Endothelial cell of umbilical vein (primary cell): ENCODE measurements at regions not wholly inside any gene's neighbourhood (a gene's known extent, or its start where the extent isn't known, plus 50 kb on each side); places are given as distances from the start of the nearest gene placed in this dataset.
A peak's percentile ranks its signal among the peaks of the same experiment; 100 is the strongest.

Experiments used
- BruUV-seq: library from RNA; stranded (reverse); fragments of 400-500 nt; replicated peaks from 2 replicates; lab custom pipeline; 2021; lab: Mats Ljungman, UMichigan
- CTCF ChIA-PET: fragments of 300-600, 350-600 bp; sonication (Branson Sonifier 250); formaldehyde crosslinking; loops from one replicate; lab custom pipeline; 2021; ENCODE audit warnings: antibody characterized with exemption, inconsistent platforms; lab: Charles Lee
- POLR2A ChIA-PET: fragments of 300-600, 350-600 bp; sonication (Branson Sonifier 250); formaldehyde crosslinking; loops from one replicate; lab custom pipeline; 2021; ENCODE audit warnings: antibody characterized with exemption, inconsistent platforms; lab: Charles Lee
- DNase-seq: peaks from one replicate; pipeline ENCODE4 v3.0.0-alpha.2; 2011; ENCODE audit warnings: low read depth, low spot score
- FAIRE-seq: peaks from 2 replicates; lab custom pipeline; 2011; peaks lifted over from hg19 to GRCh38; lab: Jason Lieb, UNC
- H2AFZ ChIP-seq: 2 replicates; pipeline ENCODE4 v1.6.0; 2012; ENCODE audit warnings: low read depth, low read length, control low read depth, inconsistent platforms
- H3K27ac ChIP-seq: 2 replicates; pipeline ENCODE4 v1.5.1; 2011; ENCODE audit warnings: low read depth, mild to moderate bottlenecking, control low read depth, low read length, moderate library complexity; ENCODE audit not compliant: insufficient read depth
- H3K27me3 ChIP-seq, 2 experiments: 2 replicates each; pipeline versions ENCODE4 v1.6.0 to v1.6.1; 2011; ENCODE audit warnings: low read length in 2 of 2, mixed read lengths in 1 of 2; ENCODE audit not compliant: control insufficient read depth in 2 of 2, insufficient read depth in 2 of 2
- H3K36me3 ChIP-seq, 2 experiments: 2 replicates in 1 of 2; 3 replicates in 1 of 2; pipeline ENCODE4 v1.5.1; 2011; ENCODE audit warnings: low read length in 2 of 2, mild to moderate bottlenecking in 1 of 2, moderate library complexity in 1 of 2; ENCODE audit not compliant: control insufficient read depth in 2 of 2, insufficient read depth in 2 of 2; ENCODE audit errors: extremely low read depth in 1 of 2
- H3K4me1 ChIP-seq: 3 replicates; pipeline ENCODE4 v1.5.1; 2011; ENCODE audit warnings: mild to moderate bottlenecking, low read length; ENCODE audit not compliant: control insufficient read depth, insufficient read depth; ENCODE audit errors: extremely low read depth
- H3K4me2 ChIP-seq: 2 replicates; pipeline ENCODE4 v1.6.1; 2011; ENCODE audit warnings: low read length, control low read depth, mixed read lengths; ENCODE audit not compliant: insufficient read depth
- H3K4me3 ChIP-seq, 3 experiments: fragments of 200-600 bp in 1 of 3; sonication (generic), shearing (Covaris generic) in 1 of 3; replicated peaks in 1 of 3; 2 replicates each; pipeline ENCODE4 v1.5.1; 2011 to 2016; ENCODE audit warnings: control low read depth in 3 of 3, low read length in 3 of 3, mild to moderate bottlenecking in 2 of 3, inconsistent platforms in 1 of 3, low read depth in 1 of 3, moderate library complexity in 1 of 3; ENCODE audit not compliant: insufficient read depth in 1 of 3
- H3K79me2 ChIP-seq: 2 replicates; pipeline ENCODE4 v1.6.0; 2012; ENCODE audit warnings: low read length, inconsistent platforms; ENCODE audit not compliant: control insufficient read depth, insufficient read depth
- H3K9ac ChIP-seq: replicated peaks from 2 replicates; pipeline ENCODE3; 2011; ENCODE audit warnings: low read length, control low read depth; ENCODE audit not compliant: insufficient read depth; ENCODE audit errors: extremely low read depth
- H3K9me1 ChIP-seq: replicated peaks from 3 replicates; pipeline ENCODE4 v1.6.0; 2011; ENCODE audit warnings: mild to moderate bottlenecking, low read length; ENCODE audit not compliant: control insufficient read depth, insufficient read depth; ENCODE audit errors: extremely low read depth
- H3K9me3 ChIP-seq: replicated peaks from 2 replicates; pipeline ENCODE4 v1.5.1; 2012; ENCODE audit warnings: low read length, inconsistent platforms; ENCODE audit not compliant: control insufficient read depth, insufficient read depth
- H4K20me1 ChIP-seq: replicated peaks from 2 replicates; pipeline ENCODE3; 2011; ENCODE audit warnings: mild to moderate bottlenecking, low read length; ENCODE audit not compliant: control insufficient read depth, insufficient read depth; ENCODE audit errors: extremely low read depth
- EZH2 ChIP-seq: IDR thresholded peaks from 2 replicates; pipeline ENCODE4 v1.6.1; 2012; ENCODE audit warnings: borderline replicate concordance, low read depth, mild to moderate bottlenecking, moderate library complexity, low read length, inconsistent platforms; ENCODE audit not compliant: severe bottlenecking
- FOS ChIP-seq: IDR thresholded peaks from 2 replicates; pipeline ENCODE4 v1.6.1; 2011; ENCODE audit warnings: mild to moderate bottlenecking, low read length, moderate library complexity, borderline replicate concordance; ENCODE audit not compliant: insufficient read depth
- JUN ChIP-seq: IDR thresholded peaks from 2 replicates; pipeline ENCODE4 v1.6.1; 2011; ENCODE audit warnings: borderline replicate concordance, low read depth; ENCODE audit not compliant: insufficient read length, insufficient read depth
- dilution Hi-C: fragments of 300-500 bp; cut with MboI; formaldehyde crosslinking; loops from one replicate; pipeline ENCODE4 v1.15.0; 2019; ENCODE audit warnings: low sequenced_read_pairs; ENCODE audit not compliant: extremely low pct_ligation_motif_present
- intact Hi-C: fragments of 100-400 bp; cut with micrococcal nuclease; formaldehyde crosslinking; loops from one replicate; pipeline ENCODE4 v1.10.0; 2022

DNA sequence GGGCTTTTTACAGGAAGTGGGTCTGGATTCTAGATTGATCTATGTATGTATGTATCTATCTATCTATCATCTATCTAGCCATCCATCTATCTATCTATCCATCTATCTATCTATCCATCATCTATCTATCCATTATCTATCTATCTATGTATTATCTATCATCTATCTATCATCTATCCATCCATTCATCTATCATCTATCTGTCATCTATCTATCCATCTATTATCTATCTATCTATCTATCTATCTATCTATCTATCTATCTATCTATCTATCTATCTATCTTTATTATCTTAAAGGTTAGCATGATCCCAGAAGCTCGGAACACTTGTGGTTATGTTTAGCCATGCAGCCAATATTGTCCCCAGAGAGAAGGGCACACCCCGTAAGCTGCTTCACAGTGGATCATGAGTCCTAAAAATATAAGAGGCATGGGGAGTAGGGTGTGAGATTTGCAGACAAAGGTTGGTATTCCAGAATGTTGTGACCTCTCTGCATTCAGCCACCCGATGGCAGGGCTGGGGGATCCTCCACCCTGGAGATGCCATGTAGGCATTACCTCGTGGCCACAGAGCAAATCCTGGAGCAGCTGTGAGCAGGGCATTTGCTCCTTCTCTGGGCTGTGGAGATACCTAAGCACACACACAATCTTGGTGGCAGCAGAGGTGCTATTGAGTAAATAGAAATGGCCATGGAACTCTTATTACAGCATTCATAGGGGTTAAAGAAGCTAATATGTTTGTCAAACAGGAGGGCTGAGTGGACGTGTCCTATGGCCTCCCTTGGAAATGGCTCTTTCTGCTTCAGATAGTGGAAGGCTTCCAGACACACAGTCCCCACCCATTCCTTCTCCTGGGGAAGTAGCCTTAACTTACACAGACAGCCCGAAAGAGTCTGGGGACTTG, 310.0 kb upstream of the TSHZ3 start:
- ChIA-PET POLR2A (no interaction called here), CTCF (no interaction called here)
- Histone ChIP-seq H3K4me3 (no peak overlapping the region), H3K9me3 (peaks cover 3% of the 10 kb centered on the region), H3K4me2 (no peak overlapping the region), H3K36me3 (no peaks in the 10 kb centered on the region), H2AFZ (no peak overlapping the region), H3K9me1 (no peaks in the 10 kb centered on the region), H3K27me3 (no peaks in the 10 kb centered on the region), H3K4me1 (no peaks in the 10 kb centered on the region), H3K9ac (no peak overlapping the region), H3K27ac (no peak overlapping the region), H4K20me1 (no peaks in the 10 kb centered on the region), H3K79me2 (no peaks in the 10 kb centered on the region)
- BruUV-seq = no TSS peak
- DNase-seq (no peak), FAIRE-seq (no peak)
- no peak for TF ChIP-seq EZH2
- intact Hi-C loops = no loop called here
- dilution Hi-C loops = no loop called here

DNA sequence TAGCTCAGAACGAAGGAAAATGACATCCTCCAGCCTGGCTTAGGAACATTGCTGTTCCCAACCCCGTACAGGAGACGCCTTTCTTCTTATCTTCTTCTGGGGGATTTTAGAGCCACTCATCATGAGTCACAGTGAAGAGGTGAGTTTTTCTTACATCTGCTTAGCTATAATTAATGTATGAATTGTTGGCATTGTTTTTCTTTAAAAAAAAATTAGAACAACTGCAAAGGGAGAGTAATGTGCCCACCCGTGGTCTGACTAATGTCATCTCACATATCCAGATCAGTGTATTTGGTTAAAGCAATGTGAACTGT, 310.6 kb upstream of the TSHZ3 start:
- Histone ChIP-seq H3K4me2 (no peak overlapping the region), H3K27me3 (no peaks in the 10 kb centered on the region), H3K9me3 (peaks cover 3% of the 10 kb centered on the region), H3K79me2 (no peaks in the 10 kb centered on the region), H4K20me1 (no peaks in the 10 kb centered on the region), H3K9ac (no peak overlapping the region), H3K9me1 (no peaks in the 10 kb centered on the region), H3K4me1 (no peaks in the 10 kb centered on the region), H3K36me3 (no peaks in the 10 kb centered on the region), H2AFZ (no peak overlapping the region), H3K4me3 (no peak overlapping the region), H3K27ac (no peak overlapping the region)
- no peak for DNase-seq
- ChIA-PET POLR2A (no interaction called here), CTCF (no interaction called here)
- BruUV-seq = no TSS peak
- intact Hi-C loops (no loop called here), dilution Hi-C loops (no loop called here)
- no peak for FAIRE-seq
- TF ChIP-seq FOS (peak; percentile 22), JUN (no peak), EZH2 (no peak)
